ENCODE measurements at regions not wholly inside any gene's neighbourhood (a gene's known extent, or its start where the extent isn't known, plus 50 kb on each side); places are given as distances from the start of the nearest gene placed in this dataset.

DNA sequence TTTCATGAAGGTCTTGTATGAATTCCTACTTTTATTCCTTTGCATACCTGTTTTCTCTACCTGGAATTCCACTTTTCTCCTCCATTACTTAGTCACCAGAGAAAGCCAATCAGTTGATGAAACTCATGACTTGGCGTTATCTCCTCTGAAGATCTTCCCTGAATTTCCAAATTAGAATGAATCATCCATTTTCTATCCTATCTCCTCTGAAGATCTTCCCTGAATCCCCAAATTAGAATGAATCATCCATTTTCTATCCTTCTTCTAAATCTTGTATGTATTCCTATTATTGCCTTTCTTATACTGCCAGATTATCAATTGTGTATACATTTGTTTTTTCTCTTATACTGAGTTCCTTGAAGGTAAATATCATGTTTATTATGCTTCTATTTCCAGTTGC, 440.4 kb downstream of the CCDC85A start:
- no peak for DNase-seq

DNA sequence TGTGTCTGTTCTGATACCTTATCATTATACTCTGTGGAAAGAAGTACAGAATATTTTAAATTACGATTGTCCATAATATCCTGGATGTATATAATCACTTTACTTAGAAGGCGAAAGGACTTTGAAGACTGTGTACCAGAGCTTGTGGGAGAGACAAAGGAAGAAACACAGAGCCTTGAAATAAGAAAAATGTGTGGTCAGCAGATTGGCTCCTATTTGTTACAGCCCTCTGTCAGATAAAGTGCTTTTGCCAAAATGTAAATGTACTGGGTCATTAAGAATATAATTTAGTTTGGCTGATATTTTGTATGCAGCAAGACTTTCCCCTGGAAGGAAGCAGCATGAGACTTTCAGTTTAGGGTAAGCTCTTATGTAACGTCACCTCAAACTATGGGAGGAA, 443.1 kb downstream of the CCDC85A start:
- no peak for DNase-seq

DNA sequence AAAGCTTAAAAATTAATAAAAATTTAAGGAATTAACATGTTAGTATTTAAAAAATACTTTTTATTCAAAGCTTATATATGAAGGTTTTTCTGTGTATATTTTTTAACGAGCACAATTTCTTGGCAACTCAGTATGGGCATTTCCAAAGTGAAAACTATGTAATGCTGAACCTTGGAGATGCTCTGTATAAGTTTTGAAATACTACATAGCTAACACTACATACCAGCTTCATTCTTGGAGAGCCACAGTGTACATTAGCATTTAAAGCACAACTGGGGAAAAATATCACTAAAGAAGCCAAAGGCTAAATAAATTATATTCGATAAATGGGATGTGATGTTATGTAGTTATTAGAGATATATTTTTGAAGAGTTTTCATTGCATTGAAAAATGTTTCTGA, 446.5 kb downstream of the CCDC85A start:
- DNase-seq: no peak

DNA sequence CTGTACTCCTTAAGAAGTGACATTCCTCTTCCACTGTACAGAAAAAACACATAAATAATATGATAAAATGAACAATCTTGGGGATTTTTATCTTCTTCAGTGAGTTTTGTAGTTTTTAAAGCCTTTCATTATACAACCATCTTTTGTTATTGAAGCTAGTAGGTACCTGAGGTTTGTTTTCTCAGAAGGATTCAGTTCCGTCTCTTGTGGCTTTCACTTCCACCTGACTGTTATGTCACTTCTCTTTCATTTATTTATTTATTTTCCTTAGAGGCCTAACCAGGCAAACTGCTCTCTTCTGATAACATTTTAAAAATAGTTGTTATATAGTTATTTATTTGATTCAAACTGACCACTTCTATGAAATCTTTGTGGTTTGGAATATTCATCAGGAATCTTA, 464.2 kb downstream of the CCDC85A start:
- DNase-seq: no peak

DNA sequence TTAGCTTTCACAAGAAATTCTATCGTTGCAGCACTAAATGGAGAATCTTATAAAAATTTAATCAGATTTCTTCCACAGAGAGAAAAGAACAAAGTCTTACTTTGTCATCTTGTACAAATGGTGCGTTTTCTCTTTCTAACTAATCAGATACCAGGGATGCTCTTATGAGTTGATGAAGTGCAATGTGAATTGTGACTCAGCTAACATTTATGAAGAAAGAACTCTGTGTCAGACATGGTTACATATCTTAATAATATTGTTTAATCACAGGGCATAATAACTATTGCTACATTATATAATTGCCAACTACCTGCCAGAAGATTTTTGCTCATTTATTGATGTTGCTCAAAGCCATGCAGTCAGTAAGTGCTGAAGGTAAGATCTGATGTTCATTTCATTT, 465.0 kb downstream of the CCDC85A start:
- DNase-seq: no peak

DNA sequence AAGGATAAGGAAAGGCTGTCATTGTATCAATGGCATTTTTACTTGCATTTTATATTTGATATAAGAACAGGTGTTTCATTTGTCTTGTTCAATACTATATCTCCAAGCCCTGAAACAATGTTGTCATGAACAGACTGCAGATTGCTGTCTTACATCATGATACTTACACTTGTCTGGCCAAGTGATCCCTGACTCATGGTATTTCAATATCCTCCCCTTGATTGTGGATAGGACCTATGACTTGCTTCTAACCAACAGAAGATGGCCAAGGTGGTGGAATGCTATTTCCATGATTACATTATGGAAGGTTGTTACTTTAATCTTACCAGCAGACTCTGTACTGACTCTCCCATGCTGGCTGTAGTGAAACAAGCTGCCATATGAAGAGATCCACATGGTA, 471.1 kb downstream of the CCDC85A start:
- no peak for DNase-seq

DNA sequence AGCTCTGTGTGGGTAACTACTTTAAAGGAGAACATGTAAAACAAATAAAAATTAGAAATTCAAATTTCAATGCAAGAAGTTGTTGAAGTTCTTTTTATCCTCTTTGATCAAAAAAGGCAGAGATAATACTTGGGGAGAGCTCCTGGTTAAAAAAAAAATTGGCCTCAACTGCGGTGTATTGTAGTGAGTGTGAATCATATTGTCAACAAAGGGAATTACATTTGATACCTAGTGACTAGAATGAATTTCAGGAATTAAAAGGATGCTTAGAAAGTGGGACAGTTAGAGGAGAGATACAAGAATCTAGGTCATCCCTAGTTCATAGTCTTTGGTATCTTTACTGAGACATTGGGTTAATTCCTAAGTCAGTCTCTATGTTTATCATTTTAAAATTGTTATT, 473.0 kb downstream of the CCDC85A start:
- DNase-seq: no peak

DNA sequence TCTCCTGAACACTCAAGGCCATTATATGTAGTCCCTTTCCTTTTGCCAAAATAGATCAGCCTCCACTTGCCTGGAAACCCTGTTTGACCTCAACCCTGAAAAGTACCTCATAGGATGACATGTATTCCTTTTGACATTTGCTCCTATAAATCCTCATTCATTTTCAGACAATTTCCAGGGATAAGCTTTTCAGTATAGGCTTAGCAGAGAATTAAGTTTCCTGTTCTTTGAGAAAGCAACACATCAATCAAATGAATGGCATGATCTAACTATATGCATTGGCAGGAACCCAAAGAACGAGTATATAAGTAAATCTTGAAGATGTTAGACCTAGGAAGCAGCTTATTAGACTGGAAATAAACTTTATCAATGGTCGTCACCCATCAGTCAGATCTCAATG, 483.0 kb downstream of the CCDC85A start:
- DNase-seq: no peak

DNA sequence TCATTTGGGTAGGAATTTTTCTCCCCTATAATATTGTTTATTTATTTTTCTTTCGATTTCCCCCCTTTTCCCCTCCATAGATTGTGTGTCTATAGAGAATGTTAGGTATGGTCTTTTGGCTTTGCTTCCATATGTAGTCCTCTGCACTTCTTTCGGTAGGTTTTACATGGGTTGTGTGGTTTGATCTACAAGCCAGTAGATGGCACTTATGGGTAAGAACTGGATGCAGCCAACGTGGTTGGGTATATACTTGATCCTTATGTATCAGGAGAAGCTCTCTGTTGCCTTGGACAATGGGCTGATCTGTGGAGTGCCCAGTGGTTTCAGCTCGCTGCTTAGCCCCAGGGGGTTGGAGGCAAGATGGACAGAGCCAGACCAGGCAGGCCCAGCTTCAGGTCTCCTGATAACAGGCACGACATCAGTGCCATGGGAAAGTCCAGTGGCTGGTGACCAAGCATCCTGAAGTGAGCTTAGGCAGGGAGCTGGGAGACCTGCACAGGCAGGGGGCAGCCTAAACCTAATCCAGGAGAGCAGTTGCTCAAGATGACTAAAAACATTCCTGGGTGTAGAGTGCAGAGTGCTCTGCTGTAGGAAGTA, 488.3 kb downstream of the CCDC85A start:
- DNase-seq: no peak

DNA sequence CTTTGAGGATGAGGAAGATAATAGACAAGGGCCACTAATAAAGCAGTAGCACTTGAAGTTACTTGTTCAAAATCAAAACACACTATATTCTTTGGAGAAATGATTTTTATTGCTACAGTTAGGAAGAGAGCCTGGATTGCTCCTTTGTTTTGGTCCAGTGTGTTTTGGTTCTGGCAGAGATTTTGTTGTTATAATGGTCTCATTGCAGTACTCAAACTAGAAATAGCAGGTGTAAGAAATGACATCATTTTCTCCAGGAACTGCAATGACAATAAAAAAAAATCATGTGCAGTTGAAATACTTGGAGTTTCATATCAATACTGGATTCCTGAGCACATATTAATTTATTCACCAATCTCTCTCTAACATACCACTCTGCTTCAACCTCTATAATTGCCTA, 490.3 kb downstream of the CCDC85A start:
- no peak for DNase-seq

DNA sequence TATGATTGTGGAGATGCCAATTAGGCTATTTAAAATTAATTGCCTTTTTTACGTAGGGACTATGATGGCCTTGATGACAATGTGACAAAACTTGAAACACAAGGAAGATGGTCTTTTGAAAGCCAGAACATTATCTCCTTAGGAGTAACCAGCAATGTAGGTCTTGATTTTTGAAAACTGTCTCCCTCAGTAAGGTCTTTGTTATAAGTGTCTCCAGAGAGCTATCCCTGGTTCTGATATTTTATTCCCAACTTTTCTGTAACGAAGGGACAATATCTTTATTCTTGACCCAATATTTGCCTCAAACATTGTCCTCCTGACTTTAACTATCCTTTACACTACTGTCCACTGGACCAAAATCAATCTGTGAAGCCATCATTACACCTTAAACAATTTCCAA, 493.2 kb downstream of the CCDC85A start:
- no peak for DNase-seq

DNA sequence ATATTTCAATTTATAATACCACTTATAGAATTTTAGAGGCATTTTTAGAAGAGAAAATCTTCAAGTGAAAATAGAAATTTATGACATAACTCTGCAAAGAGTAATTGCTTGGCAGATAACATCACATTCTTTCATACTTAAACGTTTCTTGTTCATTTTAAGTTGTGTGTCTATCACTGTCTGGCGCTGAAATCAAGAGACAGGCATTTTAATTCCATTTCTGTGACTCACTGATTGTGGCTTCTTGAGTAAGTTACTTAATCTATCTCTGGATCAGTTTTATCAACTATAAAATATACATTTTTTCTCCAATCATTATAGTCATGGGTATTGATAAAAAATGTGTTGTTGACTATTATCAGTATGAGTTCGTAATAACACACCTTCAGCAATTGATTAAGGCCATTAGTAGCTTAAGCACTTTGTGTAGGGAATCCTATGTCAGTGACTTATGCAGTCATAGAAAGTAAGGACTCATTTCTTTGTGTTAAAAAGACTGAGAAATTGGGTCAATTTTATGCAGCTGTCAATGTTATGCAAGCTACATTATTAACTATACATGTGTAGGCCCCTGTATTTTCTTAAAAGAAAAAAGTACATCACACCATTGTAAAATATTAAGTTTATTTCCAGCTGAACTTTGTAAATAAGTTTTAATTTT, 497.3 kb downstream of the CCDC85A start:
- no peak for DNase-seq

DNA sequence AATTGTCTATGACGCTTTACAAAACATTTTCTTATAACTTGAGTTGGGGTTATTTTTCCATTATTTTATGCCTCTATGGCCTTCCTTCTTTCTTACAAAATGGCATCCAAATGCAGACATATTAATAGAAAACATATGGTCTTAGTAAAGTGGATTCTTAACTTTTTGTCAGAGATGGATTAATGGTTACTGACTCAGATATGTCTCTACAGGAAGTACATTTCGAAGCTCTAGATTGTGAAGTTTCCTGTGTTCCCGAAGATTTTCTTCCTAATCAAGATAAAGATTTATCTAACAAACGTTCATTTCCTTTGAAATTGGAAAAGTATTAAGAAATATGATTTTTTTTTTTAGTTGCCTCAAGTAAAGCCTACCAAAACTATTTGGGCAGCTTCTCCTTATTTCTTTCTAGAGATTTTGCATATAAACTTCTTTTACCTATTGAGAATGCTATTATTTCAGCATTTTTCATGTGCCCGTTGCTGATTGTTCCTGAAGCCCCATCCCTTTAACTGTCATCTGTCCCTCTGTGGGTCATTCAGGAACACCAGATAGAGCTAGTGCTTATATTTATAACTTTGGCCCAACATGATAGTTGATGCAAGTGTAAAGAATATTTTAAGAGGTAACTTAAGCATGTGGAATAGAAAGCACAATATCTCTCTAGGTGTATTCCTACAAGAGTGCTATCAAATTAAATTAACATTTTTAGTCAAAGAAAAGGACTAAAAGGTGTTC, 498.0 kb downstream of the CCDC85A start:
- no peak for DNase-seq

DNA sequence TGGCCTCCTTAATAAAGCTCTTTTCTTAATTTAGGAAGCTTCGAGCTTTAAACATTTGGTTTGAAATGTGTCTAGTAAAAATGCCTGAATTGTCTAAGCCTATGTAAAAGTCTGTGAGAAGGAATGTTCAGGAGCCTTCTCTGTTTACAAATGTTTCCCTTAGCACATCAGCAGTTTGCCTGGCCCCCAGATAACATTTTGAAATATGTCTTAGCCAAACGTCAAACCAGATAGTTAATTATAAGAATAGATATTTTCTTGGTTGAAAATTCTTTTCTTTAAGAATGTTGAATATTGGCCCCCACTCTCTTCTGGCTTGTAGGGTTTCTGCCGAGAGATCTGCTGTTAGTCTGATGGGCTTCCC, 498.6 kb downstream of the CCDC85A start:
- DNase-seq: no peak

DNA sequence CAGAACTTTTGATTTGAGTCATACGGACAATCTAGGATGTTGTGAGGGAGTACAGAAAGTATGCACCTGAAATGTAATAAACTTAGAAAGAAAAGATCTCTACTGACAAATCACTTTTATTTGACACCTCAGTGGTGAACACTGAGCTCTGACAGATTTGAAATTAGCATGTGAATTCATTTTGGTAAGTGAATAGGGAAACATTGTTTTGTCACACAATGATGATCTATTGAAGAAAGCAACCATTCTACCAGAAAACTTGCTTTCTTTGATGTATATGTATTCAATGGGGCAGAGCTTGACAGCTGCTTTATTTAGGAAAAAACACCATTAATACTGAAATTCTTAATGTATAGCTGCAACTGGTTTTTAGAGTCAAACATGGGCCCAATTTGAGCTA, 500.5 kb downstream of the CCDC85A start:
- DNase-seq: no peak

DNA sequence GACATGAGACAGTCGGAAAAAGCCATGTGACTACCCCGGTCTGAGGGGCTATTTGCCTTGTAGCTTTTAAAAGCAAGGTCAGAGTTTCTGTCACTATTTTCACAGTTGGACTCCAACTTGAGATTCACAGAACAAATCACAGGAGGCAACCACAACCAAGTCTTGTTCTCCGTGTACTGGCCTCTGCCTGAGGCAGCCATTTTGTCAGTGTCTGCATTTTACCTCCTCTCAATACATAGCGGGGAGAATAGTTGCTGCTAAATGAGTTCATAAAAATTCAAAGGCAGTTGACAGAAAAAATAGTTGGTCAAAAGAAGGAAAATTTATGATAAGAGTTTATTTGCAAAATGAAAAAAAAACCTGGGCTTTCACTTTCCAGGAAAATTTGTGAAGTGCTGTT, 501.4 kb downstream of the CCDC85A start:
- no peak for DNase-seq

DNA sequence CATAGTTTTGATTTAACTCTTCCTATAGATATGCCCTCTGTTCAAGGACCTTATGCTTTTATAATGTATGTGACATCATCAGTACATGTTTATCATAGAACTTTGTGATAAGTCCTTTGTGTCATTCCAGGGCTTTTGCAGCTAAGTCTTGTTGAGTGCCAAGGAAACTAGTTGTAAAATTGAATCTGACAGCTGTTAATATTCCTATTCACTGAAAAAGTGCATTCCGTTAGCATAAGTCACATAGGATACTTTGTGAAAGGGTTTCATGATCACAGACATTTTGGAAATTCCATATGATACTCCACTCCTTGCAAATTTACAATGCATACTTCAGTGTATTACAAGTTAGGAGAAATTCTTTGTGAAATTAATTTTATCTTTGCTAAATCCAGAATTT, 503.4 kb downstream of the CCDC85A start:
- DNase-seq: no peak

DNA sequence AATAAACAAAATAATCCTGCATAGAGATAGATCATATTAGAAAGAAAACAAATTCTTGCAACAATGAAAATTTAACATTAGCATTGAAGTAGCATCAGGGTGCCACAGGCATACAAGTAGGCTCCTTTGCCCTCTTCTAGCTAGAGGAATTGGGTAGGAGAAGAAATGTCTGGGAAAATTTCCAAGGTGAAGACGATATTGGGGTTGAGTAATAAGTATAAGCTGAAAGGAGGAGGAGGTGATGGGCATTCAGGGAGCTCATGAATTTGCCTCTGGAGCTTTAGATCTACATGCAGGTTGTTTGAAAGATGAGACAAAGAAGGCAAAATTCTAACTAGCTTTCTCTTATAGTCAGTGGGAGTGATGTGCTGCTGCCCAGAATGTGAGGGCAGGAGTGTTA, 504.9 kb downstream of the CCDC85A start:
- no peak for DNase-seq

DNA sequence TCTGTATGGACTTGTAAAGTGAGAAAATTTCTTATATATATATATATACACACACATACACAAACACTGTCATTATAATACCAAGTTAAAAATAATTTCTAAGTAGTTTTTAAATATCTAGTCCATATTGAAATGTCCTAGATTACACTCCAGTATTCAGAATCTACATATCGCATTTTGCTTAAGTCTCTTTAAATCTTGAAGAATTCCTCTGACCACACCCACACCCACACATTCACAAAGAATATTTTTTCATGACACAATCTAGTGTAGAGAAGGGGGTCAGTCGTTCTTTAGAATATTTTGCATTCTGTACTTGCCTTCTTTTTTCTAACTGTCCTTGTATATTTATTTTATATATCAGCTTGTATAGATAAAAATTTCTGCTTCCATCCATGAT, 509.7 kb downstream of the CCDC85A start:
- no peak for DNase-seq

DNA sequence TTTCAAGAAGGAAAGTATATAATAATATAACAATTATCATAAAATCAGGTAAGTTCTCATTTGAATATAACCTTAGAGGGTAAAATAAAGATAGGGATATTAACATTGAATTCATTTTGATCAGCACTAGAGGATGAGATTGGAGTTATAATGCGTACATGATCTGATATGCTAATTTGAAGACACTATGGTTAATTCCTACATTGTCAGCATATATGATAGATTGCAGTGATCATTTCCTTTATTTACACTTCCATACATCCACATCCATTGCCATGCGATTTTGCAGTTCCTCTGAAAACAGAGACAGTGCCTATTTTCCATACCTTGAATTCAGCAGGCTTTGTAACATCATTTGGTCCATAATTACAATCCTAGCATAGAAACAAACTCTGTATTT, 519.2 kb downstream of the CCDC85A start:
- no peak for DNase-seq

DNA sequence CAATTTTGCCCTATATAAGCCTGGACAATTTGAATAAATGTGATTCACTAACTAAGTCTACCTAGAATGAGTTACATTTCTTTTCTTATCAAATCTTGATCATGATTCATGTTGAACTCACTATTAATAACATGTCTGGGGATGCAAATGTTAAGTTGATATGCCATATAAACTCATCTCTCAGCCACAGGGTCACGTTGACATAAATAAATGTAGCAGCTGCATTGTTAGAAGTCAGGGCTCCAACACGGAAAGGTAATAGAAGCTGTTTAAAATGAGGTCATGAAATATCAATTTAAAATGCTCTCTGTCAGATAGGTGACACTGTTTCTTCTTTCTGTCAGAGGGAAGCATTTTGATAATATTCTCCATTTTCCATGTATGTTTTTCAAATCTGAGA, 521.9 kb downstream of the CCDC85A start:
- no peak for DNase-seq

DNA sequence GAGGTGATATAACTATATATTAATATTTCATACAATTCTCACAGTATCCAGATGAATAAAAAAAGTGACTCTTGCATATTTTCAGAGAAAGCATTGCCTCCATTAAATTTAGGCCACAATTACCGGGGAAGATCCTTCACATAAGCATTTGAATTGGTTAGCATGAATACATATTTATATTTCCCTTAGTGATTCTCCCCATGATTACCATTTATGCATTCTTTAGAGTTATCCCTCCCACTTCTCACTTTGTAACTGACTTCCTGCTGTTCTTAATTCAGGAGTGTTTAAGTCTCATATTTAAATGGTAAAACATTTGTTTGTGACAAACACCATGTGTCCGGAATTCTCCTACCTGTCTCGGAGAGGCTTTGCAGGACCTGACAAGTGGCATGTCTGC, 523.4 kb downstream of the CCDC85A start:
- no peak for DNase-seq

DNA sequence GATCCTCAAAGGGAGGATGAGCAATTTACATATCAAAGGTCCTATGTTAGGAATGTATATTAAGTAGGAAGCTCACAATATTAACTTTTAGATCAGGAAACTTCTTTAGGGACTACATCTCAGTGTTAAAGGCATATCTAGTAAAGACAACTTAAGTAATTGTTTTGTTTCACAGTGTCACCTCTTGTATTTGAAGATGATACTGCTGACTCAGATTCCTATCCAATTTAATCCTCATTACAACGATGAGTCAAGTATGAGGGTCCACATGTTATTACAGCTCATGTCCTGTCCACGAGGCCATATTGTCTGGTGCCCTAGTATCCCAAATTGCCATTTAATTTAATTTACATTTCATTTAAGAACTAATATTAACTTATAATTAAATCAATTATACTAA, 523.9 kb downstream of the CCDC85A start:
- no peak for DNase-seq

DNA sequence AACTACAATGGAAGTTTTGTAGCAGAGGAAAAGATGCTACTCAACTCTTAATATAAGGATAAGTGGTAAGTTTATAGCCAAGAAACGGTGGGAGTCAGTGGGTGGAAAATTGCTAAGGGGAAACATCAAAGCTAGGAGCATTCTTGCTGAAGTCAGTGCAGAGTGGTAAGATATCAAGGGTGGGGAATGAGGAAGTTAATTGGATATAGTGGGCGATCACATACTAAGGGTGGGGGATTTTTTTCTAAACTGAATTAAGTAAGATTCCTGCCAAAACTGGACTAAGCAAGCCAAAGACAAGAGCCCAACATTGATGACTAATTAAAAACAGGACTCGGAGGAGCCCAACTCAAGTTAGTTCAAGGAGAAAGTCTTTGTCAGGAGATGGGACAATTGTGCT, 525.4 kb downstream of the CCDC85A start:
- no peak for DNase-seq

DNA sequence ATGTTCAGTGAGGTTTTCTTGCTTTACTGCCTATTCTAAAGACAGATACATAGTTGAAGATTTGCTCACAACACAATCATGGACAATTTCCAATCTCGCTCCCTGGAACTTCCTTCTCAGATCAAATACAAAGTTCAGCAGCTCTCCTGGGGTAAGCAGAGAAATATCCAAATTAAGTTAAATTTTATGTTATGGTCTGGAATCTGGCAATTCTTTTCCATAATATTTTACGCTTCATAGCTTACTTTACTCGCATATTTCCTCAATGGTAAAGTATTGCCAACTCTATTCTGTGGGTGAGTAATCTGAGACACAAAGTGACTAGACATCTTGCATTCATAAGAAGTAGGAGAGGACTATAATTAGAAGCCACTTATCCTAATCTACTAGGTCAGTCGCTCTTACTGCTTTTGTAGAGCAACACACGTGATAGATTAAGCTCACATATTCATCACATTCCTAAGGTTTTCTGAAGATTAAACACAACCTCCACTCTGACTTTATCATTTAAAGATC, 529.4 kb downstream of the CCDC85A start:
- no peak for DNase-seq

Measured in NCI-H1436 (cell line).